ENCODE measurements at regions not wholly inside any gene's neighbourhood (a gene's known extent, or its start where the extent isn't known, plus 50 kb on each side); places are given as distances from the start of the nearest gene placed in this dataset.

DNA sequence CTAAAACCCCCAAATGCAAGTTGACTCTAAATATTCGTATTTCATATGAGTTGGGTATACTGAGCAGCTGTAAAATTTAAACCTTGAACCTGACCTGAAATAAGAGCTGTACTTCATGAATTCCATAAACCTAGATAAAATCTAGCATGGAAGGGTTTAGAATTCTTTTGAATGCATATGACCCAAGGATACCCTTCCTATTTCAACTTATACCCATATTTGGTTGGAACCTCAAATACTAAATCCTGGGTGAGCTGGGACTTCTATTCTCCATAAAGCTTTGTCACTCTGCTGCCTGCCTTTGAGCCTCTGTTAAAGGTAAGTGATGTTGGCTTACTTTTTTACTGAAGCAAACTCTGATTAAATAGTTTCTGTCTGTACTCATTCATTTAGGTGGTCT is 994.6 kb downstream of the SUCLG1 start:
- no peaks in the 10 kb centered on the region for H3K4me1 ChIP-seq
- ChIA-PET POLR2A (no interaction called here), CTCF (interaction anchor here (0.9 kb wide), 1 partner anchor 9 kb away, joined by 3 read pairs; no protein-coding TSS in a partner anchor)
- FAIRE-seq (no peak), DNase-seq (ENCODE audit: low read depth in 1 of 2, low spot score in 1 of 2) (no peak), ATAC-seq (no peak)
- no peak overlapping the region for H3K4me3 ChIP-seq
- no peak overlapping the region for H3K27ac ChIP-seq
- no peaks in the 10 kb centered on the region; the same call in 2 of the 3 replicates for H3K9me3 ChIP-seq
- TF ChIP-seq BCL3 (IDR thresholded peaks at IDR 0.05) (no peak), FOSL2 (IDR thresholded peaks at IDR 0.05) (no peak), FOSL2 (CRISPR knock-in tag; IDR thresholded peaks at IDR 0.05) (no peak), ZSCAN20 (CRISPR knock-in tag; IDR thresholded peaks at IDR 0.05) (no peak)
- WGBS (ENCODE audit: missing lambda C conversion rate), result 9% methylated on average over 1 of the region's 1 CpG
- no peak overlapping the region for H3K4me2 ChIP-seq

DNA sequence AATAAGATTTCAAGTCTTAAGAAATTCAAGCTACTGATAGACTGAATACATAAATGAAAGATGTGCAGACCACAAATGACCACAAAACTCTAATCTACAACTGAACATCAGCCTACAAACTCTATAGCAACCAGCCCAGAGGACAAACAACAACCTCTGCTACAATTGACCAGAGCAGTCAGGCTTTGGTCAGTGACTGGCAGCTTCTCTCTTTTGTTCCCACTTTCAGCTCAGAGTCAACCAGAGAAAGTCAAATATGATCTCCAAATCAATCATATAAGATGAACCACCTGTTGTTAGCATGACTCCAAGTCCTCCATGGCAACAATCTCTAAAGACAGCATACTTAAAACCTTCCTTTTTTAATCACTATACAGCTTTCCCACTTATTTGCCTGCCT is 996.2 kb downstream of the SUCLG1 start:
- DNase-seq (ENCODE audit: low read depth in 1 of 2, low spot score in 1 of 2) (no peak), FAIRE-seq (no peak), ATAC-seq (no peak)
- Histone ChIP-seq H3K4me1 (no peaks in the 10 kb centered on the region), H3K4me2 (no peak overlapping the region), H3K27ac (no peak overlapping the region), H3K4me3 (no peak overlapping the region), H3K9me3 (no peaks in the 10 kb centered on the region; the same call in 2 of the 3 replicates)
- ChIA-PET POLR2A (no interaction called here), CTCF (no interaction called here)
- TF ChIP-seq RFX5 (IDR thresholded peaks at IDR 0.05), result no peak
- no peak for TF ChIP-seq USF2 (IDR thresholded peaks at IDR 0.05)
- no peak for TF ChIP-seq GATA3 (IDR thresholded peaks at IDR 0.05; ENCODE audit: borderline replicate concordance)
- no peak for TF ChIP-seq FOSL2 (IDR thresholded peaks at IDR 0.05)
- no peak for TF ChIP-seq FOSL2 (CRISPR knock-in tag; IDR thresholded peaks at IDR 0.05)

GRCh38 chr2:83461135-83461534 is 997.9 kb downstream of the SUCLG1 start:
- TF ChIP-seq RCOR1 (IDR thresholded peaks at IDR 0.05; ENCODE audit: low read depth, low read length) (no peak), TP53 (CRISPR knock-in tag; IDR thresholded peaks at IDR 0.05) (no peak), MAFK (IDR thresholded peaks at IDR 0.05; ENCODE audit: partially characterized antibody) (no peak), E2F6 (IDR thresholded peaks at IDR 0.05; ENCODE audit: borderline replicate concordance, low read depth) (no peak), POLR2AphosphoS2 (conservative IDR thresholded peaks at IDR 0.05; ENCODE audit: low read length) (no peak), KDM1A (IDR thresholded peaks at IDR 0.05; ENCODE audit: low read depth) (no peak), ZC3H11A (IDR thresholded peaks at IDR 0.05) (no peak), CEBPB (IDR thresholded peaks at IDR 0.05) (no peak), ZSCAN20 (CRISPR knock-in tag; IDR thresholded peaks at IDR 0.05) (no peak), FOXS1 (CRISPR knock-in tag; IDR thresholded peaks at IDR 0.05) (no peak), POLR2A (IDR thresholded peaks at IDR 0.05; ENCODE audit: low read length) (no peak), RNF2 (IDR thresholded peaks at IDR 0.05; ENCODE audit: borderline replicate concordance, low read depth) (no peak), PBX3 (IDR thresholded peaks at IDR 0.05) (no peak), CHD4 (IDR thresholded peaks at IDR 0.05; ENCODE audit: borderline replicate concordance) (no peak), MAZ (IDR thresholded peaks at IDR 0.05; ENCODE audit: borderline replicate concordance, low read depth, low read length) (no peak), RARB (CRISPR knock-in tag; IDR thresholded peaks at IDR 0.05) (no peak), HEYL (CRISPR knock-in tag; IDR thresholded peaks at IDR 0.05) (no peak)
- TF ChIP-seq, protein P1, sequence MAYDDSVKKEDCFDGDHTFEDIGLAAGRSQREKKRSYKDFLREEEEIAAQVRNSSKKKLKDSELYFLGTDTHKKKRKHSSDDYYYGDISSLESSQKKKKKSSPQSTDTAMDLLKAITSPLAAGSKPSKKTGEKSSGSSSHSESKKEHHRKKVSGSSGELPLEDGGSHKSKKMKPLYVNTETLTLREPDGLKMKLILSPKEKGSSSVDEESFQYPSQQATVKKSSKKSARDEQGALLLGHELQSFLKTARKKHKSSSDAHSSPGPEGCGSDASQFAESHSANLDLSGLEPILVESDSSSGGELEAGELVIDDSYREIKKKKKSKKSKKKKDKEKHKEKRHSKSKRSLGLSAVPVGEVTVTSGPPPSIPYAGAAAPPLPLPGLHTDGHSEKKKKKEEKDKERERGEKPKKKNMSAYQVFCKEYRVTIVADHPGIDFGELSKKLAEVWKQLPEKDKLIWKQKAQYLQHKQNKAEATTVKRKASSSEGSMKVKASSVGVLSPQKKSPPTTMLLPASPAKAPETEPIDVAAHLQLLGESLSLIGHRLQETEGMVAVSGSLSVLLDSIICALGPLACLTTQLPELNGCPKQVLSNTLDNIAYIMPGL (CRISPR knock-in tag; IDR thresholded peaks at IDR 0.05; ENCODE audit: borderline replicate concordance), result no peak
- TF ChIP-seq, protein P2, sequence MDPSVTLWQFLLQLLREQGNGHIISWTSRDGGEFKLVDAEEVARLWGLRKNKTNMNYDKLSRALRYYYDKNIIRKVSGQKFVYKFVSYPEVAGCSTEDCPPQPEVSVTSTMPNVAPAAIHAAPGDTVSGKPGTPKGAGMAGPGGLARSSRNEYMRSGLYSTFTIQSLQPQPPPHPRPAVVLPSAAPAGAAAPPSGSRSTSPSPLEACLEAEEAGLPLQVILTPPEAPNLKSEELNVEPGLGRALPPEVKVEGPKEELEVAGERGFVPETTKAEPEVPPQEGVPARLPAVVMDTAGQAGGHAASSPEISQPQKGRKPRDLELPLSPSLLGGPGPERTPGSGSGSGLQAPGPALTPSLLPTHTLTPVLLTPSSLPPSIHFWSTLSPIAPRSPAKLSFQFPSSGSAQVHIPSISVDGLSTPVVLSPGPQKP (IDR thresholded peaks at IDR 0.05; ENCODE audit: low read depth, low read length), result no peak
- no peaks in the 10 kb centered on the region; the same call in 2 of the 3 replicates for H3K9me3 ChIP-seq
- H3K4me2 ChIP-seq, result no peak overlapping the region
- ATAC-seq (no peak), DNase-seq (ENCODE audit: low read depth in 1 of 2, low spot score in 1 of 2) (no peak), FAIRE-seq (no peak)
- WGBS (ENCODE audit: missing lambda C conversion rate), result 14% methylated on average over 3 of the region's 3 CpGs
- no peak overlapping the region for H3K27ac ChIP-seq
- no peak overlapping the region for H3K4me3 ChIP-seq
- CTCF ChIA-PET, result interaction anchor here (1.0 to 1.1 kb wide), 2 partner anchors 13 to 115 kb away, joined by 3 read pairs; no protein-coding TSS in a partner anchor
- POLR2A ChIA-PET, result no interaction called here
- H3K4me1 ChIP-seq, result no peaks in the 10 kb centered on the region
